Kidney (tissue), 13 donors: ENCODE measurements at regions not wholly inside any gene's neighbourhood (a gene's known extent, or its start where the extent isn't known, plus 50 kb on each side); places are given as distances from the start of the nearest gene placed in this dataset.

Experiments
- DNase-seq, 5 donors: peaks; one replicate each; pipeline ENCODE4 v3.0.0-alpha.2; 2013 to 2020
- FAIRE-seq: peaks from 2 replicates; lab custom pipeline; 2012; peaks lifted over from hg19 to GRCh38; lab: Jason Lieb, UNC
- H3K27ac ChIP-seq, 2 donors: one replicate each; pipeline ENCODE4 v1.7.0; 2013; ENCODE audit warnings: low read depth in 2 of 2, low read length in 2 of 2, inconsistent platforms in 1 of 2
- H3K27me3 ChIP-seq: one replicate; pipeline ENCODE4 v1.7.1; 2013; ENCODE audit warnings: low read length, inconsistent platforms; ENCODE audit not compliant: control insufficient read depth, insufficient read depth
- H3K36me3 ChIP-seq, 3 donors: one replicate each; pipeline versions ENCODE4 v1.7.0 to v1.7.1; 2013; ENCODE audit warnings: low read length in 3 of 3, control low read depth in 1 of 3, inconsistent platforms in 1 of 3; ENCODE audit not compliant: insufficient read depth in 3 of 3, control insufficient read depth in 2 of 3
- H3K4me1 ChIP-seq, 3 donors: one replicate each; pipeline versions ENCODE4 v1.7.0 to v1.7.1; 2013; ENCODE audit warnings: low read length in 3 of 3, inconsistent platforms in 1 of 3, low read depth in 1 of 3; ENCODE audit not compliant: control insufficient read depth in 2 of 3, insufficient read depth in 2 of 3
- H3K4me3 ChIP-seq, 3 donors: one replicate each; pipeline versions ENCODE4 v1.7.0 to v1.8.1; 2013; ENCODE audit warnings: low read length in 3 of 3, control low read depth in 1 of 3, inconsistent platforms in 1 of 3
- H3K9ac ChIP-seq, 3 donors: one replicate each; pipeline versions ENCODE4 v1.7.0 to v1.7.1; 2013; ENCODE audit warnings: low read length in 3 of 3, control low read depth in 1 of 3, inconsistent platforms in 1 of 3
- H3K9me3 ChIP-seq, 3 donors: one replicate each; pipeline versions ENCODE4 v1.7.0 to v1.7.1; 2013; ENCODE audit warnings: low read length in 3 of 3, control low read depth in 1 of 3, inconsistent platforms in 1 of 3; ENCODE audit not compliant: control insufficient read depth in 2 of 3, insufficient read depth in 1 of 3
- CTCF ChIP-seq: IDR thresholded peaks from 3 replicates; pipeline ENCODE4 v1.5.1; 2012; ENCODE audit warnings: mild to moderate bottlenecking, moderate library complexity, borderline replicate concordance; ENCODE audit not compliant: insufficient read depth; ENCODE audit errors: extremely low read depth
- intact Hi-C: fragments of 100-400 bp; cut with DNase I; formaldehyde crosslinking; loops from one replicate; pipeline ENCODE4 v1.11.1; 2022
- donor health status: control.
- donor health status: control.
- donor health status: control.
- donor health status: control.
- donor health status: control.
- donor health status: DM: yes; HTN: yes; CAD: no.
- donor health status: Normal renal cell carcinoma (clear cell type).

- peaks cover 0 to 3% (median 0%) of the 10 kb centered on the region in 3 donors for H3K4me1 ChIP-seq
- intact Hi-C loops, result no loop called here
- peaks cover 0 to 18% (median 4%) of the 10 kb centered on the region in 3 donors for H3K9me3 ChIP-seq
- no peak overlapping the region for H3K9ac ChIP-seq
- DNase-seq (no peak), FAIRE-seq (no peak)
- no peak overlapping the region for H3K4me3 ChIP-seq
- TF ChIP-seq CTCF, result no peak
- no peaks in the 10 kb centered on the region for H3K27me3 ChIP-seq
- H3K36me3 ChIP-seq, result no peaks in the 10 kb centered on the region
- H3K27ac ChIP-seq, result peak overlapping the region in 1 of 2 donors; percentile 28
Measured at GRCh38 chr6:4382362-4382853, 247.0 kb upstream of the ECI2 start.

GRCh38 chr6:4381381-4381780 is 246.0 kb upstream of the ECI2 start:
- Histone ChIP-seq H3K36me3 (no peaks in the 10 kb centered on the region), H3K9ac (no peak overlapping the region), H3K4me1 (peaks cover 0 to 3% (median 0%) of the 10 kb centered on the region in 3 donors), H3K9me3 (peaks cover 0 to 18% (median 4%) of the 10 kb centered on the region in 3 donors), H3K27ac (peak overlapping the region; percentile 77 to 84), H3K27me3 (no peaks in the 10 kb centered on the region), H3K4me3 (no peak overlapping the region)
- intact Hi-C loops, result no loop called here
- FAIRE-seq (no peak), DNase-seq (peak in 3 of 5 donors; percentile 43 to 93 (median 52))
- TF ChIP-seq CTCF, result no peak

- peaks cover 0 to 3% (median 0%) of the 10 kb centered on the region in 3 donors for H3K4me1 ChIP-seq
- peak overlapping the region; percentile 77 to 84 for H3K27ac ChIP-seq
- no peak overlapping the region for H3K4me3 ChIP-seq
- H3K9me3 ChIP-seq, result peaks cover 0 to 18% (median 4%) of the 10 kb centered on the region in 3 donors
- no peak for TF ChIP-seq CTCF
- intact Hi-C loops, result no loop called here
- no peaks in the 10 kb centered on the region for H3K27me3 ChIP-seq
- DNase-seq (peak in 1 of 5 donors; percentile 43), FAIRE-seq (no peak)
- no peak overlapping the region for H3K9ac ChIP-seq
- no peaks in the 10 kb centered on the region for H3K36me3 ChIP-seq
Measured at GRCh38 chr6:4380881-4381281, 245.5 kb upstream of the ECI2 start.

- Histone ChIP-seq H3K27me3 (no peaks in the 10 kb centered on the region), H3K27ac (peak overlapping the region; percentile 34 to 77), H3K9me3 (peaks cover 0 to 16% (median 4%) of the 10 kb centered on the region in 3 donors), H3K4me3 (no peak overlapping the region), H3K9ac (no peak overlapping the region), H3K36me3 (no peaks in the 10 kb centered on the region), H3K4me1 (peaks cover 0 to 3% (median 0%) of the 10 kb centered on the region in 3 donors)
- no peak for TF ChIP-seq CTCF
- no peak for FAIRE-seq
- DNase-seq, result no peak
- intact Hi-C loops, result no loop called here
Measured at GRCh38 chr6:4379958-4380357, 244.6 kb upstream of the ECI2 start.
